ENCODE measurements at regions not wholly inside any gene's neighbourhood (a gene's known extent, or its start where the extent isn't known, plus 50 kb on each side); places are given as distances from the start of the nearest gene placed in this dataset.

- Histone ChIP-seq H3K9me3 (no peaks in the 10 kb centered on the region), H3K27me3 (no peaks in the 10 kb centered on the region), H3K36me3 (no peaks in the 10 kb centered on the region), H3K4me1 (no peaks in the 10 kb centered on the region), H3K27ac (no peak overlapping the region), H3K4me3 (no peak overlapping the region)
- intact Hi-C loops (cut with DNase I; ENCODE audit: low total_unique reads): no loop called here
- DNase-seq: no peak
- TF ChIP-seq EP300 (IDR thresholded peaks at IDR 0.05) (no peak), POLR2A (IDR thresholded peaks at IDR 0.05) (no peak), POLR2AphosphoS5 (IDR thresholded peaks at IDR 0.05) (no peak)
- TF ChIP-seq, protein P1, sequence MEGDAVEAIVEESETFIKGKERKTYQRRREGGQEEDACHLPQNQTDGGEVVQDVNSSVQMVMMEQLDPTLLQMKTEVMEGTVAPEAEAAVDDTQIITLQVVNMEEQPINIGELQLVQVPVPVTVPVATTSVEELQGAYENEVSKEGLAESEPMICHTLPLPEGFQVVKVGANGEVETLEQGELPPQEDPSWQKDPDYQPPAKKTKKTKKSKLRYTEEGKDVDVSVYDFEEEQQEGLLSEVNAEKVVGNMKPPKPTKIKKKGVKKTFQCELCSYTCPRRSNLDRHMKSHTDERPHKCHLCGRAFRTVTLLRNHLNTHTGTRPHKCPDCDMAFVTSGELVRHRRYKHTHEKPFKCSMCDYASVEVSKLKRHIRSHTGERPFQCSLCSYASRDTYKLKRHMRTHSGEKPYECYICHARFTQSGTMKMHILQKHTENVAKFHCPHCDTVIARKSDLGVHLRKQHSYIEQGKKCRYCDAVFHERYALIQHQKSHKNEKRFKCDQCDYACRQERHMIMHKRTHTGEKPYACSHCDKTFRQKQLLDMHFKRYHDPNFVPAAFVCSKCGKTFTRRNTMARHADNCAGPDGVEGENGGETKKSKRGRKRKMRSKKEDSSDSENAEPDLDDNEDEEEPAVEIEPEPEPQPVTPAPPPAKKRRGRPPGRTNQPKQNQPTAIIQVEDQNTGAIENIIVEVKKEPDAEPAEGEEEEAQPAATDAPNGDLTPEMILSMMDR (IDR thresholded peaks at IDR 0.05): no peak
- WGBS, 5 donors: 88 to 98% (median 96%) methylated on average over 4 of the region's 4 CpGs
Observed at GRCh38 chr6:78062993-78063392, 410.2 kb downstream of the MEI4 start.

GRCh38 chr6:78076371-78076770 is 423.5 kb downstream of the MEI4 start:
- Histone ChIP-seq H3K36me3 (no peaks in the 10 kb centered on the region), H3K4me3 (no peak overlapping the region), H3K27ac (no peak overlapping the region), H3K4me1 (no peaks in the 10 kb centered on the region), H3K9me3 (no peaks in the 10 kb centered on the region), H3K27me3 (no peaks in the 10 kb centered on the region)
- TF ChIP-seq POLR2AphosphoS5 (IDR thresholded peaks at IDR 0.05) (no peak), POLR2A (IDR thresholded peaks at IDR 0.05) (no peak), EP300 (IDR thresholded peaks at IDR 0.05) (no peak)
- TF ChIP-seq, protein P1 (IDR thresholded peaks at IDR 0.05): no peak
- DNase-seq: no peak
- WGBS, 5 donors: 83 to 86% (median 84%) methylated on average over 5 of the region's 5 CpGs
- intact Hi-C loops (cut with DNase I; ENCODE audit: low total_unique reads): no loop called here

DNA sequence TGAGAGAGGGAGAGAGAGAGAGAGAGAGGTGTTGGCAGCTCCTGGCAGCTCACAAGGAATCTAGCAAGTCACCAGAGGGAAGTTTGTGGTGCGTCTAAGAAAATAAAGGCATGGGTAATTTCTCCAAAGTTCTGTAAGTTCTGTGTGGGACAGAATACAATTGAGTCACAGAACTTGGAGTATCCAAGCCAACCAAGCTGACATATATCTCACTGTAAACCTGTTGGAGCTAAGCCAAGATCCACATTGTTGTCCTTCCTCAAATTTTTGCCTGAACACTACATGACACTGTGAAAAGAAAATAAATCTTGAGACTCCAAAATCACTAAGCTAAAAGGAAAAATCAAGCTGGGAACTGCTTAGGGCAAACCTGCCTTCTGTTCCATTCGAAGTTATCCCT is 436.7 kb downstream of the MEI4 start:
- H3K4me1 ChIP-seq: no peaks in the 10 kb centered on the region
- DNase-seq: no peak
- no peak overlapping the region for H3K4me3 ChIP-seq
- H3K27me3 ChIP-seq: no peaks in the 10 kb centered on the region
- TF ChIP-seq POLR2AphosphoS5 (IDR thresholded peaks at IDR 0.05) (no peak), EP300 (IDR thresholded peaks at IDR 0.05) (no peak), POLR2A (IDR thresholded peaks at IDR 0.05) (no peak)
- TF ChIP-seq, protein P1 (IDR thresholded peaks at IDR 0.05): no peak
- no peaks in the 10 kb centered on the region for H3K36me3 ChIP-seq
- intact Hi-C loops (cut with DNase I; ENCODE audit: low total_unique reads): no loop called here
- no peaks in the 10 kb centered on the region for H3K9me3 ChIP-seq
- no peak overlapping the region for H3K27ac ChIP-seq
- 57 to 78% (median 66%) methylated on average over 2 of the region's 2 CpGs for WGBS, 5 donors

GRCh38 chr6:78093906-78094305 is 441.1 kb downstream of the MEI4 start:
- Histone ChIP-seq H3K9me3 (no peaks in the 10 kb centered on the region), H3K4me3 (no peak overlapping the region), H3K36me3 (no peaks in the 10 kb centered on the region), H3K27me3 (no peaks in the 10 kb centered on the region), H3K4me1 (no peaks in the 10 kb centered on the region), H3K27ac (no peak overlapping the region)
- intact Hi-C loops (cut with DNase I; ENCODE audit: low total_unique reads): no loop called here
- no peak for DNase-seq
- 3 to 29% (median 10%) methylated on average over 1 of the region's 1 CpG for WGBS, 5 donors
- TF ChIP-seq POLR2A (IDR thresholded peaks at IDR 0.05) (no peak), EP300 (IDR thresholded peaks at IDR 0.05) (no peak), POLR2AphosphoS5 (IDR thresholded peaks at IDR 0.05) (no peak)
- TF ChIP-seq, protein P1 (IDR thresholded peaks at IDR 0.05): no peak
